Spleen (tissue), 11 donors: ENCODE measurements at regions not wholly inside any gene's neighbourhood (a gene's known extent, or its start where the extent isn't known, plus 50 kb on each side); places are given as distances from the start of the nearest gene placed in this dataset.

Experiments
- DNase-seq: peaks from one replicate; pipeline ENCODE4 v3.0.0-alpha.2; 2020
- H3K27ac ChIP-seq, 8 donors: fragments of 200-600 bp; sonication (generic) in 7 of 8; 1 replicate in 4 of 8; 2 replicates in 4 of 8; pipeline versions ENCODE4 v1.5.0 to v1.8.0; 2016 to 2021; ENCODE audit warnings: inconsistent platforms in 4 of 8, mild to moderate bottlenecking in 4 of 8, moderate library complexity in 1 of 8
- H3K27me3 ChIP-seq, 7 donors: fragments of 200-600 bp; sonication (generic) in 6 of 7; replicated peaks in 1 of 7; 1 replicate in 4 of 7; 2 replicates in 3 of 7; pipeline versions ENCODE4 v1.5.0 to v1.8.0; 2016 to 2021; ENCODE audit warnings: inconsistent platforms in 3 of 7, mild to moderate bottlenecking in 1 of 7
- H3K36me3 ChIP-seq, 6 donors: fragments of 200-600 bp; sonication (generic) in 5 of 6; 1 replicate in 4 of 6; 2 replicates in 2 of 6; pipeline versions ENCODE4 v1.5.0 to v1.8.0; 2016 to 2021; ENCODE audit warnings: inconsistent platforms in 2 of 6
- H3K4me1 ChIP-seq, 6 donors: fragments of 200-600 bp; sonication (generic) in 5 of 6; 1 replicate in 3 of 6; 2 replicates in 3 of 6; pipeline versions ENCODE4 v1.5.0 to v1.8.0; 2016 to 2021; ENCODE audit warnings: inconsistent platforms in 3 of 6
- H3K4me3 ChIP-seq, 8 donors: fragments of 200-600 bp; sonication (generic) in 7 of 8; 1 replicate in 4 of 8; 2 replicates in 4 of 8; pipeline versions ENCODE4 v1.5.0 to v1.8.0; 2016 to 2021; ENCODE audit warnings: inconsistent platforms in 4 of 8, mild to moderate bottlenecking in 4 of 8, moderate library complexity in 2 of 8
- H3K9me3 ChIP-seq, 8 donors: fragments of 200-600 bp; sonication (generic) in 7 of 8; 1 replicate in 4 of 8; 2 replicates in 4 of 8; pipeline versions ENCODE4 v1.5.0 to v1.8.0; 2016 to 2021; ENCODE audit warnings: inconsistent platforms in 4 of 8
- POLR2A ChIP-seq, 3 donors: fragments of 450-650 bp; IDR thresholded peaks; one replicate each; pipeline ENCODE4 v1.5.1; 2017; ENCODE audit warnings: antibody characterized with exemption in 3 of 3, mild to moderate bottlenecking in 1 of 3
- POLR2AphosphoS5 ChIP-seq, 3 donors: sonication (generic); formaldehyde crosslinking; IDR thresholded peaks; one replicate each; pipeline ENCODE4 v1.5.1; 2017; ENCODE audit warnings: antibody characterized with exemption in 3 of 3
- WGBS, 5 donors: extraction: QIAGEN DNeasy Blood & Tissue Kit in 3 of 5; methylation state at CpG; one replicate each; pipeline versions ENCODE4 v1.1.5 to v1.1.7; 2013 to 2018; 5-methylcytosine and 5-hydroxymethylcytosine counted together
- intact Hi-C: fragments of 100-400 bp; cut with DNase I; formaldehyde crosslinking; loops from one replicate; pipeline ENCODE4 v1.15.0; 2023; ENCODE audit warnings: low total_unique reads
- TF ChIP-seq, protein P1 (sequence below), 11 experiments: fragments of 200-600 bp in 7 of 11; fragments of 450-650 bp in 4 of 11; sonication (generic) in 4 of 11; IDR thresholded peaks in 8 of 11; conservative IDR thresholded peaks in 3 of 11; 1 replicate in 7 of 11; 2 replicates in 4 of 11; pipeline versions ENCODE4 v1.4.0 to v1.8.0; 2016 to 2021; ENCODE audit warnings: antibody characterized with exemption in 11 of 11, inconsistent platforms in 4 of 11, mild to moderate bottlenecking in 1 of 11
- donor health status: healthy with polysubstance abuse.
- donor health status: DM: no; HTN: no; CAD: no; lungs with moderate emphysema.
- donor health status: DM: no; HTN: no; CAD: no.
- donor health status: Bipolar disorder and iron deficiency.
- donor health status: healthy.
- donor health status: DM: no; HTN: no; CAD: no.
- donor health status: DM: yes; HTN: yes; CAD: no.

GRCh38 chr12:59046763-59047534 is 126.6 kb upstream of the LRIG3 start:
- Histone ChIP-seq H3K36me3 (no peaks in the 10 kb centered on the region), H3K27me3 (no peaks in the 10 kb centered on the region), H3K9me3 (no peaks in the 10 kb centered on the region), H3K27ac (no peak overlapping the region), H3K4me1 (no peaks in the 10 kb centered on the region), H3K4me3 (no peak overlapping the region)
- no peak for DNase-seq
- TF ChIP-seq POLR2AphosphoS5 (IDR thresholded peaks at IDR 0.05) (no peak), POLR2A (IDR thresholded peaks at IDR 0.05) (no peak)
- TF ChIP-seq, protein P1, sequence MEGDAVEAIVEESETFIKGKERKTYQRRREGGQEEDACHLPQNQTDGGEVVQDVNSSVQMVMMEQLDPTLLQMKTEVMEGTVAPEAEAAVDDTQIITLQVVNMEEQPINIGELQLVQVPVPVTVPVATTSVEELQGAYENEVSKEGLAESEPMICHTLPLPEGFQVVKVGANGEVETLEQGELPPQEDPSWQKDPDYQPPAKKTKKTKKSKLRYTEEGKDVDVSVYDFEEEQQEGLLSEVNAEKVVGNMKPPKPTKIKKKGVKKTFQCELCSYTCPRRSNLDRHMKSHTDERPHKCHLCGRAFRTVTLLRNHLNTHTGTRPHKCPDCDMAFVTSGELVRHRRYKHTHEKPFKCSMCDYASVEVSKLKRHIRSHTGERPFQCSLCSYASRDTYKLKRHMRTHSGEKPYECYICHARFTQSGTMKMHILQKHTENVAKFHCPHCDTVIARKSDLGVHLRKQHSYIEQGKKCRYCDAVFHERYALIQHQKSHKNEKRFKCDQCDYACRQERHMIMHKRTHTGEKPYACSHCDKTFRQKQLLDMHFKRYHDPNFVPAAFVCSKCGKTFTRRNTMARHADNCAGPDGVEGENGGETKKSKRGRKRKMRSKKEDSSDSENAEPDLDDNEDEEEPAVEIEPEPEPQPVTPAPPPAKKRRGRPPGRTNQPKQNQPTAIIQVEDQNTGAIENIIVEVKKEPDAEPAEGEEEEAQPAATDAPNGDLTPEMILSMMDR (IDR thresholded peaks at IDR 0.05 in 8 of 11, conservative IDR thresholded peaks at IDR 0.05 in 3 of 11) = no peak
- 69 to 88% (median 75%) methylated on average over 2 of the region's 2 CpGs for whole genome bisulfite sequencing, 5 donors
- intact Hi-C loops = no loop called here

DNA sequence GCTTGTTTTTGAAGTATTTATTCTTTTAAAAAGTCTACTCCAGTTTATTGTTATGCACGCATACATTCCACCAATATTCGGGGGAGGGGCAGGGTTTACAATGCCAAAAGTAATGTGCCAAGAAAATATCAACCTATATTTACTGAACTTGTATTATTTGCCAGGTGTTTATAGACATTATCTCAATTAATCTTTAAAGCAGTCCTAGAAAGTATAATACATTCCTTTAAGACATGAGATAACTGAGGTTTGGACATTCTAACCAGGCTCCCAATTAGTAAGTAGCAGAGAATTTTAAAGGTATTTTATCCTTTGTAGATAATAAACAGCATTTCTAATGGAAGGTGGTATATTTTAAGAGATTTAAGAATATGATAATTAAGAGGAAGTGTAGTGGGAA is 124.5 kb upstream of the LRIG3 start:
- H3K9me3 ChIP-seq = no peaks in the 10 kb centered on the region
- no peak overlapping the region for H3K4me3 ChIP-seq
- TF ChIP-seq POLR2AphosphoS5 (IDR thresholded peaks at IDR 0.05) = no peak
- TF ChIP-seq POLR2A (IDR thresholded peaks at IDR 0.05) = no peak
- TF ChIP-seq, protein P1 (IDR thresholded peaks at IDR 0.05 in 8 of 11, conservative IDR thresholded peaks at IDR 0.05 in 3 of 11) = no peak
- no peak for DNase-seq
- H3K4me1 ChIP-seq = no peaks in the 10 kb centered on the region
- H3K36me3 ChIP-seq = no peaks in the 10 kb centered on the region
- intact Hi-C loops = no loop called here
- H3K27me3 ChIP-seq = no peaks in the 10 kb centered on the region
- WGBS, 5 donors = 85 to 94% (median 88%) methylated on average over 2 of the region's 2 CpGs
- H3K27ac ChIP-seq = no peak overlapping the region

GRCh38 chr12:59041241-59042121 is 121.2 kb upstream of the LRIG3 start:
- Histone ChIP-seq H3K4me3 (no peak overlapping the region), H3K27me3 (no peaks in the 10 kb centered on the region), H3K27ac (no peak overlapping the region), H3K9me3 (no peaks in the 10 kb centered on the region), H3K36me3 (no peaks in the 10 kb centered on the region), H3K4me1 (no peaks in the 10 kb centered on the region)
- TF ChIP-seq POLR2A (IDR thresholded peaks at IDR 0.05) (no peak), POLR2AphosphoS5 (IDR thresholded peaks at IDR 0.05) (no peak)
- TF ChIP-seq, protein P1 (IDR thresholded peaks at IDR 0.05 in 8 of 11, conservative IDR thresholded peaks at IDR 0.05 in 3 of 11) = no peak
- 59 to 74% (median 69%) methylated on average over 4 of the region's 4 CpGs for WGBS, 5 donors
- DNase-seq = no peak
- intact Hi-C loops = no loop called here

DNA sequence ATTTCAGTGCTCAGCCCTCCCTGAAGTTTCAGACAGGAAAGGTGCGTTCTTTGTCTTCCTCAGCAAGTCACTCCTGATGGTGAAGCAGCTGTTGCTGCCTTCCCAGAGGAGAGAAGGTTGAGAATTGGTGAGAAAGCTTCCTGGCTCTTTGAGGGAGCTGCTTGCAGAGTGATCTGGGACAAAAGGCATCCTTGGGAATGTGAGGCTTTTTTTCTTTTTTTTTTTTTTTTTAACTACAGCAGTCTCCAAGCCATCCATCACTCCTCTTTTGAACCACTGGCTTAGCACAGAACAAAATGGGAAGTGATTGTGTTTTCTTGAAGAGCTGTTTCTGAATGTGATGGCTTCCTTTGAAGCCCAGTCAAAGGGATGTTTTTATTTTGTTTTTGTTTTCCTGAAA is 120.4 kb upstream of the LRIG3 start:
- Histone ChIP-seq H3K9me3 (no peaks in the 10 kb centered on the region), H3K4me3 (no peak overlapping the region), H3K27me3 (no peaks in the 10 kb centered on the region), H3K36me3 (no peaks in the 10 kb centered on the region), H3K4me1 (no peaks in the 10 kb centered on the region), H3K27ac (no peak overlapping the region)
- WGBS, 5 donors = 9 to 37% (median 34%) methylated on average over 1 of the region's 1 CpG
- no peak for DNase-seq
- intact Hi-C loops = no loop called here
- TF ChIP-seq, protein P1 (IDR thresholded peaks at IDR 0.05 in 8 of 11, conservative IDR thresholded peaks at IDR 0.05 in 3 of 11) = no peak
- TF ChIP-seq POLR2AphosphoS5 (IDR thresholded peaks at IDR 0.05) (no peak), POLR2A (IDR thresholded peaks at IDR 0.05) (no peak)
